CD4-positive, alpha-beta T cell treated with Interleukin-4 for 1 hour (primary cell): ENCODE measurements at regions not wholly inside any gene's neighbourhood (a gene's known extent, or its start where the extent isn't known, plus 50 kb on each side); places are given as distances from the start of the nearest gene placed in this dataset.

Experiments used
- DNase-seq, 2 donors: peaks; one replicate each; pipeline ENCODE4 v3.0.0-alpha.2; 2020 to 2022

DNA sequence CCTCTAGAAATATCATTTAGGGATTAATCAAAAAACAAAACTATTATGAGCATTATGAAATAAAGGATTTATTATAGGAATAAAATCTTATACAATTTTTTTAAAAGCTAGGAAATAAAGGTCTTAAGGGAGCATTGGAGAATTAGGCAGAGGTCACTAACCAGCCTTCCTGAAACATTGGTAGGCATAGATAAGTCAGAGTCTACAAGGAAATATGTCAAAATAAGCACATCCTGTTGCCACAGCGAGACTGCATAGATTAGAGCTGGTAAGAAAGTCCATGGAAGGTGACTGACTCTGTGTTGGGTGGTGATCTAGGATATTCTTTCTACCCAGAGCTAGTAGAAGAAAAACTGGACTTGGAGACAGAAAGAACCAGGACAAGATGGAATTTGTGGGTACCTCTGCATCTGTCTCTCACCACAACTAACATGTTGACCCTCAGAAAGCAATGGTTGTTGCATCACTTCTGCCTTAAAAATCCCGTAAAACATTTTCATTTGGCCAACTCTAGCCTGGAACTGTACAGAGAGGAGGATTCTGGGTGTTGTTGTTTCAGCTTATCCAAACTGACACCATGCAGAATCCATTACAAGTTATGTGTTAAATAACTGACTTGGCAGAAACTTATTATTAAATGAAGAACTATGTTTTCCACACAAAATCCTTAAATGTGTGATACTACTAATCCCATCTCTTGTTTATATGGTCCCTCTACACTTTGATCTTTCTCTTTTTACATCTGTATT lies 77.1 kb downstream of the FBXO5 start:
- DNase-seq, result no peak

DNA sequence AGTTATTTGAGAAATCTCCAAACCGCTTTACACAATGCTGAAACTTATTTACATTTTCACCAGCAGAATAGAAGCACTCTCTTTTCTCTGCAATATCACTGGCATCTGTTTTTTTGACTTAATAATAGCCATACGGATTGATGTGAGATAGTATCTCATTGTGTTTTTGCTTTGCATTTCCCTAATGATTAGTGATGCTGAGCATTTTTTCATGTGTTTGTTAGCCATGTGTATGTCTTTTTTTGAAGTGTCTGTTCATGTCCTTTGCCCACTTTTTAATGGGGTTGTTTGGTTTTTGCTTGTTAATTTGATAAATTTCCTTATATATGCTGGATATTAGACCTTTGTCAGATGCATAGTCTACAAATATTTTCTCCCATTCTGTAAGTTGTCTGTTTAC lies 73.6 kb downstream of the FBXO5 start:
- DNase-seq, result no peak

DNA sequence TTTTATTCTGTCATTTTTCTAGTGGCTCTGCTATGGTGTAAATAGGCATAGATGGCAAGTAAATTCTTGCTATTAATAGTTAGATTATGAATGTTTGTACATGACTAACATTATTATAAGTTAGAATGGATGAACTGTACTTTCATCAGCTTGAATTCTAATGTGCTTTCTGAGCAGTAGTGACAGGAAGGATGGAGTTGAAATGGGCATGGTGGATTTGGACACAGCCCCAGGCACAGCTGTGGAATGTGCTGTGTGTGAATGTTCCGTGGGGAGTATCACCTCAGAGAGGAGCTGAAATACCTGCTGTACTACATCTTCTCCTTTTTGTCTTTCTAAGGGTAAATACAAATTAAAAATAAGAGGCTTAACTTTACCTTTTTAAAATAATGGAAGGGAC lies 66.8 kb downstream of the FBXO5 start:
- no peak for DNase-seq

DNA sequence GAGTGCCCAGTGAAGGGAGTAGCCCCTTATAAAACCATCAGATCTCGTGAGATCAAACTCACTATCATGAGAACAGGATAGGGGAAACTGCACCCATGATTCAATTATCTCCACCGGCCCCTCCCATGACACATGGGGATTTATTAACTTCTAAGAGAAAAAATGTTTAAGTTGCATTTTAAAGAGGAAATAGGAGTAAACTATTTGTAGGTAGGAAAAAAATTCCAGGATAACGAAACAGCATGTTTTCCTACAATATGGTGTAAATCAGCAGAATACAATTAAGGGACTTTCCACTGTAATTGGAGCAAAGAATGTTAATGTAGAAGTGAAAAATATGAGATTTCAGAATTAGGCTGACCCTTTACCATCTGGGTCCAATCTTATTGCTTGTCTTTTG lies 63.9 kb downstream of the FBXO5 start:
- no peak for DNase-seq

DNA sequence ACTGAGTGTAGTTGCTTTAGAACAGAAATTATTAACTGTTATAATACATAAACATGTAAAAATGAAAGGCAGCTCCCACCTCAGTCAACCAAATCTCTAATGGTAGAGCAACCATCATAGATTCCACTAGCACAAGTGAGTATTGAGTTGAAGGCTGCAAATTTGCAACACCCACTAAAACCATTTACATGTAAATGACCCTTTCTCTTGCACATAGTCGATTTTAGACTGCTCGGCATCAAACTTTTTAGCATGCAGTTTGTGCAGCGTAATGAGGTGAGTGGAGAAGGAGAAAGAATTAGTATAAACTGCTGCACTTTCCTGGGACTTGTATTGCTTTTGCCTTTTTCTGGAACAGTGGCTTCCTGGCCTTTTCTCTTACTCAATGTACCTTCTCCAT lies 62.8 kb downstream of the FBXO5 start:
- DNase-seq, result no peak
